ENCODE measurements at regions not wholly inside any gene's neighbourhood (a gene's known extent, or its start where the extent isn't known, plus 50 kb on each side); places are given as distances from the start of the nearest gene placed in this dataset.

GRCh38 chr3:87358066-87358465 lies 81.7 kb upstream of the POU1F1 start:
- TF ChIP-seq CTCF (IDR thresholded peaks at IDR 0.05; ENCODE audit: low read depth, low read length) (no peak), EZH2phosphoT487 (IDR thresholded peaks at IDR 0.05; ENCODE audit: low read depth) (no peak)

Data from OCI-LY3 (cell line).